HEK293 (cell line): ENCODE measurements at regions not wholly inside any gene's neighbourhood (a gene's known extent, or its start where the extent isn't known, plus 50 kb on each side); places are given as distances from the start of the nearest gene placed in this dataset.
A peak's percentile ranks its signal among the peaks of the same experiment; 100 is the strongest.

ENCODE experiments used
- CTCF ChIA-PET: fragments of 350-600 bp; formaldehyde crosslinking; extraction: SDS; loops from one replicate; lab custom pipeline; 2021; ENCODE audit warnings: antibody characterized with exemption; lab: Yijun Ruan, JAX
- POLR2A ChIA-PET: fragments of 300-600 bp; formaldehyde crosslinking; extraction: SDS; loops from one replicate; lab custom pipeline; 2020; ENCODE audit warnings: antibody characterized with exemption, inconsistent platforms; lab: Yijun Ruan, JAX
- H3K27ac ChIP-seq: fragments of 200-500 bp; sonication (Bioruptor generic); 2 replicates; pipeline ENCODE4 v1.5.1; 2014; ENCODE audit warnings: low read depth, low read length, control low read depth, inconsistent platforms; ENCODE audit errors: extremely low read depth
- H3K36me3 ChIP-seq, 2 experiments: fragments of 200-500 bp in 1 of 2; sonication (Bioruptor generic) in 1 of 2; 1 replicate in 1 of 2; 2 replicates in 1 of 2; pipeline ENCODE4 v1.5.1; 2014 to 2017; ENCODE audit warnings: inconsistent platforms in 2 of 2, low read length in 2 of 2; ENCODE audit not compliant: control insufficient read depth in 2 of 2, insufficient read depth in 1 of 2
- H3K4me1 ChIP-seq: fragments of 200-500 bp; sonication (Bioruptor generic); 2 replicates; pipeline ENCODE4 v1.5.1; 2014; ENCODE audit warnings: mild to moderate bottlenecking, low read length, inconsistent platforms; ENCODE audit not compliant: control insufficient read depth, insufficient read depth
- H3K4me3 ChIP-seq: 2 replicates; pipeline ENCODE4 v1.5.1; 2011; ENCODE audit warnings: low read depth, mild to moderate bottlenecking, control low read depth, low read length, moderate library complexity
- H3K9me3 ChIP-seq: fragments of 200-500 bp; sonication (Bioruptor generic); 2 replicates; pipeline ENCODE4 v1.5.1; 2014; ENCODE audit warnings: low read depth, low read length, inconsistent platforms; ENCODE audit not compliant: control insufficient read depth, insufficient read depth
- GLIS1 ChIP-seq: fragments of 450-650 bp; formaldehyde crosslinking; IDR thresholded peaks from 2 replicates; pipeline ENCODE4 v1.5.1; 2016; ENCODE audit warnings: missing biosample characterization, missing genetic modification characterization
- GLIS2 ChIP-seq: fragments of 450-650 bp; formaldehyde crosslinking; IDR thresholded peaks from 2 replicates; pipeline ENCODE4 v1.5.1; 2016; ENCODE audit warnings: missing biosample characterization, missing genetic modification characterization
- MEIS1 ChIP-seq: sonication (generic); formaldehyde crosslinking; IDR thresholded peaks from 2 replicates; pipeline ENCODE4 v1.8.1; 2022; ENCODE audit warnings: missing genetic modification reagents, mild to moderate bottlenecking, borderline replicate concordance
- ZBTB21 ChIP-seq: fragments of 450-650 bp; formaldehyde crosslinking; IDR thresholded peaks from 2 replicates; pipeline ENCODE4 v1.5.1; 2017; ENCODE audit warnings: missing biosample characterization, missing genetic modification characterization
- ZFHX2 ChIP-seq: fragments of 450-650 bp; formaldehyde crosslinking; conservative IDR thresholded peaks from 2 replicates; pipeline ENCODE4 v1.5.1; 2016; ENCODE audit warnings: missing biosample characterization, missing genetic modification characterization
- ZFP3 ChIP-seq: fragments of 450-650 bp; formaldehyde crosslinking; IDR thresholded peaks from 2 replicates; pipeline ENCODE4 v1.5.1; 2016; ENCODE audit warnings: low read depth, missing biosample characterization, missing genetic modification characterization
- ZNF114 ChIP-seq: fragments of 450-650 bp; formaldehyde crosslinking; IDR thresholded peaks from 2 replicates; pipeline ENCODE4 v1.5.0; 2017; ENCODE audit warnings: missing biosample characterization, missing genetic modification characterization
- ZNF132 ChIP-seq: fragments of 450-650 bp; formaldehyde crosslinking; IDR thresholded peaks from 2 replicates; pipeline ENCODE4 v1.5.1; 2017; ENCODE audit warnings: missing biosample characterization, missing genetic modification characterization, borderline replicate concordance
- ZNF214 ChIP-seq: fragments of 450-650 bp; formaldehyde crosslinking; IDR thresholded peaks from 2 replicates; pipeline ENCODE4 v1.5.1; 2017; ENCODE audit warnings: missing biosample characterization, mild to moderate bottlenecking, missing genetic modification characterization, borderline replicate concordance
- ZNF394 ChIP-seq: fragments of 450-650 bp; formaldehyde crosslinking; IDR thresholded peaks from 2 replicates; pipeline ENCODE4 v1.5.1; 2016; ENCODE audit warnings: missing biosample characterization, missing genetic modification characterization, mild to moderate bottlenecking, moderate library complexity, borderline replicate concordance
- ZNF449 ChIP-seq: fragments of 450-650 bp; formaldehyde crosslinking; IDR thresholded peaks from 2 replicates; pipeline ENCODE4 v1.5.1; 2017; ENCODE audit warnings: missing biosample characterization, mild to moderate bottlenecking, missing genetic modification characterization, moderate library complexity
- ZNF510 ChIP-seq: fragments of 450-650 bp; formaldehyde crosslinking; IDR thresholded peaks from 2 replicates; pipeline ENCODE4 v1.5.1; 2018; ENCODE audit warnings: mild to moderate bottlenecking, missing genetic modification characterization, missing biosample characterization; ENCODE audit not compliant: insufficient replicate concordance
- ZNF629 ChIP-seq: fragments of 450-650 bp; formaldehyde crosslinking; IDR thresholded peaks from 2 replicates; pipeline ENCODE4 v1.5.1; 2017; ENCODE audit warnings: missing biosample characterization, missing genetic modification characterization
- ZNF658 ChIP-seq: fragments of 450-650 bp; formaldehyde crosslinking; IDR thresholded peaks from 2 replicates; pipeline ENCODE4; 2016; ENCODE audit warnings: missing biosample characterization, missing genetic modification characterization
- ZNF768 ChIP-seq: fragments of 450-650 bp; formaldehyde crosslinking; IDR thresholded peaks from 2 replicates; pipeline ENCODE4 v1.5.1; 2018; ENCODE audit warnings: missing biosample characterization, mild to moderate bottlenecking, missing genetic modification characterization
- ZNF792 ChIP-seq: fragments of 450-650 bp; formaldehyde crosslinking; IDR thresholded peaks from 2 replicates; pipeline ENCODE4 v1.5.1; 2016; ENCODE audit warnings: missing biosample characterization, missing genetic modification characterization
- ZSCAN4 ChIP-seq: fragments of 450-650 bp; formaldehyde crosslinking; IDR thresholded peaks from 2 replicates; pipeline ENCODE4 v1.5.1; 2017; ENCODE audit warnings: missing biosample characterization, missing genetic modification characterization
- ZXDB ChIP-seq: fragments of 450-650 bp; formaldehyde crosslinking; IDR thresholded peaks from 2 replicates; pipeline ENCODE4 v1.5.1; 2016; ENCODE audit warnings: missing biosample characterization, missing genetic modification characterization
- TF ChIP-seq, protein P1 (sequence below): fragments of 450-650 bp; formaldehyde crosslinking; conservative IDR thresholded peaks from 2 replicates; pipeline ENCODE4 v1.5.1; 2016; ENCODE audit warnings: low read depth, missing biosample characterization, missing genetic modification characterization
- TF ChIP-seq, protein P2 (sequence below): fragments of 450-650 bp; formaldehyde crosslinking; IDR thresholded peaks from 2 replicates; pipeline ENCODE4 v1.5.1; 2016; ENCODE audit warnings: missing biosample characterization, missing genetic modification characterization, low read depth
- TF ChIP-seq, protein P3 (sequence below): fragments of 450-650 bp; formaldehyde crosslinking; IDR thresholded peaks from 2 replicates; pipeline ENCODE4 v1.5.1; 2016; ENCODE audit warnings: missing biosample characterization, missing genetic modification characterization
- TF ChIP-seq, protein P4 (sequence below): fragments of 450-650 bp; formaldehyde crosslinking; IDR thresholded peaks from 2 replicates; pipeline ENCODE4 v1.5.1; 2017; ENCODE audit warnings: missing biosample characterization, missing genetic modification characterization

DNA sequence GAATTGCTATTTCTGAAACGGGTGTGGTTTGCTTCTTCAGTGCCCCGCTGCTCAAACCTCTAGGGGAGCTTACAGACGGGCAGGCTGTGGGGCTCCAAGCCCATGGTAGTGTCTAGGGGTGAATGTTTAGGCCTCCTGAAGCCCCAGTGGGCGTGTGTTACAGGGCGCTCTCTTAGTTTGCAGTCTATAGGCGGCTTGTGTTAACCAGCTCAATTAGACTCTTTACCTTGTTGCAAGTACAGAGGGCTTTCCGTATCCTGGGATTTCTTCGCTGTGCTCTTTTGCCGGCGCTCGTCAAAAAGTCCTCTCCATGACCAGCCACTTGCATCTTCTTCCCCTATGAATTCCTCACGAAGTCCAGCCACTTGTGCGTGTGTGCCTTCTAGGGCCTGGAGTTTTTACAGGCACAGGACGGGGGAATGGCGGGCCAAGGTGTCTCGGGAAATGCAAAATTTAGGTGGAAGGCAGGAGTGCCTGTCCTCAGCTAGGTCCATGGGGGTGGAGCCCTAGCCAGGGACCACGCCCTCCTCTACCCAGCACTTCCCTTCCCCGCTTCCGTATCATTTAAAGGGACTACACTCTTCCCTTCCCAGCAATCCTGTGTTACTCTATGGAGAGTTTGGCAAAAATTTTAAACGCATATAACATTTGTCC, 94.5 kb downstream of the HTR1B start (continued):
- TF ChIP-seq, protein P1, sequence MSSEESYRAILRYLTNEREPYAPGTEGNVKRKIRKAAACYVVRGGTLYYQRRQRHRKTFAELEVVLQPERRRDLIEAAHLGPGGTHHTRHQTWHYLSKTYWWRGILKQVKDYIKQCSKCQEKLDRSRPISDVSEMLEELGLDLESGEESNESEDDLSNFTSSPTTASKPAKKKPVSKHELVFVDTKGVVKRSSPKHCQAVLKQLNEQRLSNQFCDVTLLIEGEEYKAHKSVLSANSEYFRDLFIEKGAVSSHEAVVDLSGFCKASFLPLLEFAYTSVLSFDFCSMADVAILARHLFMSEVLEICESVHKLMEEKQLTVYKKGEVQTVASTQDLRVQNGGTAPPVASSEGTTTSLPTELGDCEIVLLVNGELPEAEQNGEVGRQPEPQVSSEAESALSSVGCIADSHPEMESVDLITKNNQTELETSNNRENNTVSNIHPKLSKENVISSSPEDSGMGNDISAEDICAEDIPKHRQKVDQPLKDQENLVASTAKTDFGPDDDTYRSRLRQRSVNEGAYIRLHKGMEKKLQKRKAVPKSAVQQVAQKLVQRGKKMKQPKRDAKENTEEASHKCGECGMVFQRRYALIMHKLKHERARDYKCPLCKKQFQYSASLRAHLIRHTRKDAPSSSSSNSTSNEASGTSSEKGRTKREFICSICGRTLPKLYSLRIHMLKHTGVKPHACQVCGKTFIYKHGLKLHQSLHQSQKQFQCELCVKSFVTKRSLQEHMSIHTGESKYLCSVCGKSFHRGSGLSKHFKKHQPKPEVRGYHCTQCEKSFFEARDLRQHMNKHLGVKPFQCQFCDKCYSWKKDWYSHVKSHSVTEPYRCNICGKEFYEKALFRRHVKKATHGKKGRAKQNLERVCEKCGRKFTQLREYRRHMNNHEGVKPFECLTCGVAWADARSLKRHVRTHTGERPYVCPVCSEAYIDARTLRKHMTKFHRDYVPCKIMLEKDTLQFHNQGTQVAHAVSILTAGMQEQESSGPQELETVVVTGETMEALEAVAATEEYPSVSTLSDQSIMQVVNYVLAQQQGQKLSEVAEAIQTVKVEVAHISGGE (tag by site-specific recombination), result 0 out of 2 replicates have a peak, but pooled peaks have one; percentile 21
- no peak for TF ChIP-seq ZNF658 (tag by site-specific recombination)
- TF ChIP-seq ZNF132, result no peak
- TF ChIP-seq ZNF629, result 0 out of 2 replicates have a peak, but pooled peaks have one; percentile 11

DNA sequence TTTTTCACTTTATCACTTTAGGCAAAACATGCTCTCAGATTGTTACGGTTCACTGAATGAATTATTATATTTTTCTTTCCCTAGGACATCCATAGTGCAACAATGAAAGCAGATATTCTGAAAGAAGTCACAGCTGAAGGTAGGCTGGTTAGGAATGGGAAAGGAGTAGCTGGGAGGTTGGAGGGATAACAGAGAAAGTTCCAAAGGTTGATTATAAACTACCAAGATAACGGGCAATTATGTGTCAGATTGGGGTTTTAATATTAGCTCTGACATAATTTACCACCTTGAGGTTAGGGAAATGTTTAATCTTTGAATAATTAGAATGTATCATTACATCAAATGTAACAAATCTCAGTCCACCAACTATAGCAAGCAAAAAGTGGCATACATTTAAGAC, 96.5 kb downstream of the HTR1B start:
- peaks cover 4% of the 10 kb centered on the region; the same call in 1 of the 2 replicates for H3K4me1 ChIP-seq
- H3K4me3 ChIP-seq, result no peak overlapping the region
- no peaks in the 10 kb centered on the region for H3K36me3 ChIP-seq
- no peak overlapping the region for H3K27ac ChIP-seq
- ChIA-PET POLR2A (no interaction called here), CTCF (no interaction called here)
- no peaks in the 10 kb centered on the region for H3K9me3 ChIP-seq
- TF ChIP-seq ZNF449 (tag by site-specific recombination) (no peak), ZNF768 (tag by site-specific recombination) (no peak), ZNF394 (tag by site-specific recombination) (peak; percentile 73; the same call in 1 of the 2 replicates), ZNF658 (tag by site-specific recombination) (no peak), ZNF214 (tag by site-specific recombination) (no peak), ZNF510 (tag by site-specific recombination) (no peak)
- TF ChIP-seq, protein P2, sequence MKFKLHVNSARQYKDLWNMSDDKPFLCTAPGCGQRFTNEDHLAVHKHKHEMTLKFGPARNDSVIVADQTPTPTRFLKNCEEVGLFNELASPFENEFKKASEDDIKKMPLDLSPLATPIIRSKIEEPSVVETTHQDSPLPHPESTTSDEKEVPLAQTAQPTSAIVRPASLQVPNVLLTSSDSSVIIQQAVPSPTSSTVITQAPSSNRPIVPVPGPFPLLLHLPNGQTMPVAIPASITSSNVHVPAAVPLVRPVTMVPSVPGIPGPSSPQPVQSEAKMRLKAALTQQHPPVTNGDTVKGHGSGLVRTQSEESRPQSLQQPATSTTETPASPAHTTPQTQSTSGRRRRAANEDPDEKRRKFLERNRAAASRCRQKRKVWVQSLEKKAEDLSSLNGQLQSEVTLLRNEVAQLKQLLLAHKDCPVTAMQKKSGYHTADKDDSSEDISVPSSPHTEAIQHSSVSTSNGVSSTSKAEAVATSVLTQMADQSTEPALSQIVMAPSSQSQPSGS (tag by site-specific recombination), result no peak

GRCh38 chr6:77363702-77364101, 99.6 kb downstream of the HTR1B start:
- no peak overlapping the region for H3K4me3 ChIP-seq
- ChIA-PET POLR2A (no interaction called here), CTCF (interaction anchor here (0.7 kb wide), 1 partner anchor 175 kb away, joined by 3 read pairs; no protein-coding TSS in a partner anchor)
- no peaks in the 10 kb centered on the region for H3K36me3 ChIP-seq
- no peaks in the 10 kb centered on the region for H3K9me3 ChIP-seq
- no peak overlapping the region for H3K27ac ChIP-seq
- H3K4me1 ChIP-seq, result peaks cover 4% of the 10 kb centered on the region; the same call in 1 of the 2 replicates
- TF ChIP-seq, protein P3, sequence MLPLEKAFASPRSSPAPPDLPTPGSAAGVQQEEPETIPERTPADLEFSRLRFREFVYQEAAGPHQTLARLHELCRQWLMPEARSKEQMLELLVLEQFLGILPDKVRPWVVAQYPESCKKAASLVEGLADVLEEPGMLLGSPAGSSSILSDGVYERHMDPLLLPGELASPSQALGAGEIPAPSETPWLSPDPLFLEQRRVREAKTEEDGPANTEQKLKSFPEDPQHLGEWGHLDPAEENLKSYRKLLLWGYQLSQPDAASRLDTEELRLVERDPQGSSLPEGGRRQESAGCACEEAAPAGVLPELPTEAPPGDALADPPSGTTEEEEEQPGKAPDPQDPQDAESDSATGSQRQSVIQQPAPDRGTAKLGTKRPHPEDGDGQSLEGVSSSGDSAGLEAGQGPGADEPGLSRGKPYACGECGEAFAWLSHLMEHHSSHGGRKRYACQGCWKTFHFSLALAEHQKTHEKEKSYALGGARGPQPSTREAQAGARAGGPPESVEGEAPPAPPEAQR (tag by site-specific recombination), result no peak
- TF ChIP-seq, protein P4, sequence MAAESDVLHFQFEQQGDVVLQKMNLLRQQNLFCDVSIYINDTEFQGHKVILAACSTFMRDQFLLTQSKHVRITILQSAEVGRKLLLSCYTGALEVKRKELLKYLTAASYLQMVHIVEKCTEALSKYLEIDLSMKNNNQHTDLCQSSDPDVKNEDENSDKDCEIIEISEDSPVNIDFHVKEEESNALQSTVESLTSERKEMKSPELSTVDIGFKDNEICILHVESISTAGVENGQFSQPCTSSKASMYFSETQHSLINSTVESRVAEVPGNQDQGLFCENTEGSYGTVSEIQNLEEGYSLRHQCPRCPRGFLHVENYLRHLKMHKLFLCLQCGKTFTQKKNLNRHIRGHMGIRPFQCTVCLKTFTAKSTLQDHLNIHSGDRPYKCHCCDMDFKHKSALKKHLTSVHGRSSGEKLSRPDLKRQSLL (tag by site-specific recombination), result no peak
- TF ChIP-seq ZFP3 (tag by site-specific recombination) (no peak), ZBTB21 (no peak), ZNF792 (no peak), GLIS1 (tag by site-specific recombination) (no peak), MEIS1 (CRISPR knock-in tag) (no peak), ZNF114 (tag by site-specific recombination) (no peak), GLIS2 (tag by site-specific recombination) (no peak), ZFHX2 (tag by site-specific recombination) (no peak), ZSCAN4 (tag by site-specific recombination) (no peak), ZXDB (tag by site-specific recombination) (no peak)
